ENCODE measurements at regions not wholly inside any gene's neighbourhood (a gene's known extent, or its start where the extent isn't known, plus 50 kb on each side); places are given as distances from the start of the nearest gene placed in this dataset.
"Not testable (repeated sequence)": the region's sequence is repeated elsewhere in the genome, so short reads cannot be mapped to it uniquely, and the experiment has no call there.

DNA sequence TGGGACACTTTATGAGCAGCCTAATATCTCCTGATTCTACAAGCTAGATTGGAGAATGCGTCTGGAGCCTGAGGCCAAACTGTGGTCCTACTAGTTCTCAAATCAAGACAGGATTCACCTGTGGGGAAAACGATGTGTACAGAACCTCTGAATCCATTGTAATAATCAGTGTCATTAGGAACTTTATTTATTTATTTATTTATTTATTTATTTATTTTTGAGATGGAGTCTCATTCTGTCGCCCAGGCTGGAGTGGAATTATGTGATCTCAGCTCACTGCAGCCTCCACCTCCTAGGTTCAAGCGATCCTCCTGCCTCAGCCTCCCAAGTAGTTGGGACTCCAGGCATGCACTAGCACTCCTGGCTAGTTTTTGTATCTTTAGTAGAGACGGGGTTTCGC is 52.6 kb upstream of the KIF26B start:
- DNase-seq (ENCODE audit: low read depth): not testable (repeated sequence)

GRCh38 chr1:245099401-245099800 is 55.4 kb upstream of the KIF26B start:
- no peak for DNase-seq (ENCODE audit: low read depth)

DNA sequence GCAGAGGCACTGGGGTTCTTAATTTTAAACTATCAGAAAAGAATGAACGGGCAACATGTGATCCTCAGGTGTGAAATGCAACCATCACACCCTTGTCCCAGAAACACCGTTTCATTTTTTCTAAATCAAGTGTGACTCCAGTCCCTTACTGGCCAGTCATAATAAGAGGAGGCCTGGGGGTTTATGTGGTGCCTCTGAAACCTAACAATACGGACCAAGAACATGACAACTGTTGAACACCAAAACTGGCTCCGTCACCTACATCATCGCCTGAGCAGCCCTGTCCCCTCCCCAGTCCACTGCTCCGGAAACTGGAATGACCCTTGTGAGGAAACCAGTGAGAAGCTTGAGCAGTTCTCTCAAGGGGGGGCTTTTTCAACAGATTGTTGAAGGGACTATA is 55.9 kb upstream of the KIF26B start:
- no peak for DNase-seq (ENCODE audit: low read depth)

GRCh38 chr1:245096311-245097066 is 58.3 kb upstream of the KIF26B start:
- no peak for DNase-seq (ENCODE audit: low read depth)

- DNase-seq (ENCODE audit: low read depth): no peak
Measured at GRCh38 chr1:245095903-245096302, 58.9 kb upstream of the KIF26B start.

- DNase-seq (ENCODE audit: low read depth): no peak
Measured at GRCh38 chr1:245094954-245095353, 59.8 kb upstream of the KIF26B start.

- no peak for DNase-seq (ENCODE audit: low read depth)
Measured at GRCh38 chr1:245094092-245094491, 60.7 kb upstream of the KIF26B start.

DNA sequence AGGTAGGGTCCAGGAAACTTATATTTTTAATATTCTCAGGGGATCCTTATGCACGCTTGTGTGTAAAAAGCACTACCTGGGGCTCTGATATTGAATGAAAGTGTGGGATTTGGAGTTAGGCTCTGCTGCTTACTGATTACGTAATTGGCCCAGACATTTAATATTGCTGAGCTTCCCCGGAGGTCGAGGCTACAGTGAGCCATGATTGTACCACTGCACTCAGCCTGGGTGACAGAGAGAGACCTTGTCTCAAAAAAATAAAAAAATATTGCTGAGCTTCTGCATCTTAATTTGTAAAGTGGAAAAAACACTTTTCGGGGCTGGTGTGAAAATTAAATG is 62.2 kb upstream of the KIF26B start:
- DNase-seq (ENCODE audit: low read depth): no peak

GRCh38 chr1:245091818-245092637 is 62.8 kb upstream of the KIF26B start:
- no peak for DNase-seq (ENCODE audit: low read depth)

GRCh38 chr1:245091171-245091621 is 63.6 kb upstream of the KIF26B start:
- DNase-seq (ENCODE audit: low read depth): no peak

DNA sequence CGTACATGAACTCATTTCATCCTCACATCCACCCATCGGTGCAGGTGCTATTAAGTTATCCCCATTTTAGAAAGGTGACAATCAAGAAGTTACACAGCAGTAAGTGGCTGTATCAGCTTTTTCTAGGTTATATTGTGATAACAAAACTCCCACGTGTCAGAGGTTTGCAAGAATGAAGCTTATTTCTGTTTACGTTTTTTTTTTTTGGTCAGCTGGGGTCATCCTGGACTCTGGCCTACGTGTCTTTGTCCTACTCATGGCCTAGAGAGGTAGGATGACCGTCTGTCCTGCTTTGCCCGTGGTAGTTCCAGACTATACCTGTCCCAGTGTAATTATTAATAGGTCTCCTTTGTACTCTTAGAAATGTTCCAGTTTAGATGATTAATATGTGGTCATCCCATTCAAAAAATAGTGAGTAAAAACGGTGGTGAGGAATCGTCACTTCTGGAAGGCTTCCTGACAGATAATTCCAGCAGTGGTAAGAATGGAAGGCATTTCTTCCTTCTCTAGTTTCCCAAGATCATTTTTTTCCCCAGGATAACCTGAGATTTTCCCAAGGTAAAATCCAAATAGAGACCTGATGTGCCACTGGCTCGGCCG is 64.2 kb upstream of the KIF26B start:
- DNase-seq (ENCODE audit: low read depth): no peak

DNA sequence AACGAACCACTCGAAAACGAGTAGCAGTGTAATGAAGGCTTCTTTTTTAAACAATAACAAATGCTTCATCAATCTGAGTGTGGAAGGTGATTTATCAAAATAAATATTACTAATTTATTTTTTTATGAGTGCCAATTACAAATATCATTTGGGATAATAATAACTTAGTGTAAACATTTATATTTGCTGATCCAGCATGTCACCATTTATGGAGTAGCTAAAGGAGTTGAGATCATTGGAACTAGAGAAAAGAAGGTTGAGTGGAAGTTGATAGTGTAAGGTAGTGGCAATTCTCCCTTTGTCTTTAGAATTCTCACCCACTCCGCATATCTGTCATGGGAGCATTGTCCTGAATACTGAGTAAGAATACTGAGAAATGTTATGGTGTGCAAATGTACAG is 67.1 kb upstream of the KIF26B start:
- DNase-seq (ENCODE audit: low read depth): no peak

DNA sequence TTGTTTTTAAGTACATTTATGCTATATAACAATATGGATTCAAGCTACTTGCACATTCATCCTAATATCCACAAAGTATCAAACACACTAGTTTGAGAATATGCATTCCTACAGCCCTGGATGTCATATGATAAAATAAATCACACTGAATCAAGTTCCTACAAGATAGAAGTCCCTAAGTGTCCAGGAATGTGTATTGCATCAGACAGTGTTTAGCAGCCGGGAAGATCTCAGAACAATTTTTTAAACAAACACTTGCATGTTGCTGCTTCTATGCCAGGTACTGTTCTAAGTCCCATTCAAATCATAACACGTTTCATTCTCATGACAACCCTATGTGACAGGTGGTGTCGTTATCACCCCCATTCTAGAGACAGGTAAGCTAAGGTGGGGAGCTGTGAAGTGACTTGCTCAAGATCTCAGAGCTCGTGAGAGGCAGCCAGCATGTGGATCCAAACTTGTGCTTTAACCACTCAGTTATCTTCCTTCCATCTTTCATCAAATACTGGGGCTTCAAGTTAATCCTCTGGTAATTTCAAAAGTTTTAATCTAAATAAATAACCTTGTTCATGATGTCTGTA is 68.3 kb upstream of the KIF26B start:
- no peak for DNase-seq (ENCODE audit: low read depth)

GRCh38 chr1:245085508-245086095 is 69.2 kb upstream of the KIF26B start:
- no peak for DNase-seq (ENCODE audit: low read depth)

DNA sequence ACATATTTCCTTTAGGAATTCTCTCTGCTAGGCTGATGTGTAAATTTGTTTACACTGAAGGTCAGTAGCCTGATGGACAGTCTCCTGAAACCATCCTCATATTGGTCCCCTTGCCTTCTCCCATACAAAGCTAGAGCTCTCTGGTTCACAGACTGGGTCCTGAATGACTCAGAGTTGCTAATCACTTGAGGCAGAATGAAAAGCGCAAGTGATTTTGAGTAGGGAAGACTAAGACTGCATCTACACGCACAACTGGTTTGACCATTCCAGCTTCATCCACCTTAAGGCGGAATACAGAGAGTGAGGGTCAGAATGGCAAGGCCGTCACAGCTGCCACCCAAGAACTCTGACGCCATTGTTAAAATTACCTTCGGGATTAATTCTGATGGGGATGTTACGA is 70.2 kb upstream of the KIF26B start:
- DNase-seq (ENCODE audit: low read depth): no peak

DNA sequence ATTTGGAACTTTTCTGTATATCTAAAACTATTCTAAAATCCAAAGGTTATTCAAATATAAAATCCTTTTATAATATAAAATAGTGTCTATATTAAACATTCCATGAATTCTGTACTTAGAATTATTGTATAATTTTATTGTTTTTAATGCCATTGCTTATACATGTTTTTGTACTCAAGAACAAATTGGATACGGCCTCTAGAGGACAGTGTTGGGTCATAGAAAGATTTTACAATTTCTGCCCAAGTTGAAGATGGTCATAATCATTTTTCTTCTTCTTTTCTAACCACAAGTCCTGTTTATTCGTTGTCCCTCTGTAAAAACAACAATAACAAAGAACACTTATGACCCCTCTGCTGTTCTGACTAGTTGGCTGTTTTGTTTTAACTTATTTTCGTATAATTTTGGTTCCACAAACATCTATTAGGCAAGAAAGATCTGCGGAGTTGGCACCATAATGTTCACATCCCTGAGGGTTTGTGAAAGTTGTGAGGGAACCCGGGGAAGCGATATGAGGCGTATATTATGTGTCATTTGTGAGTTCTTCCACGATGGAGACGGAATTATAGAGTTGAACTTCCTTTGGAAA is 75.7 kb upstream of the KIF26B start:
- DNase-seq (ENCODE audit: low read depth): no peak

DNA sequence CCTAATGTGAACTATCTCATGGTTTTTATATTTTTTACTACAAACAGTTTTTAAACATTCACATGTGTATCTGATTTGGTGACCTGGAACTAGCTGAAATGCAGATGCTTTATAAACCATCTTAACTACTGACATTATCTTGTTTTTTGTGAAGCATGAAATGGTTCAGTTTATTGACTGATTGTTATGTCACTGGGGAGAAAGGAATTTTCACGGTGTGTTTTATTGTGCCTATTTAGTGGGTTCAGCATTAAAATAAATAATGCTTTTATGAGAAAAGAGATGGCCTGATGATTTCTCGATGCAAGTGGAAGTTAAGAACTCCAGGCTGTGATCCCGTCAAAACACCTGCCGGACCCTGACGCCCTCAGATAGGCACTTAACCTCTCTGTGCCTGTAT is 79.9 kb upstream of the KIF26B start:
- DNase-seq (ENCODE audit: low read depth): no peak

DNA sequence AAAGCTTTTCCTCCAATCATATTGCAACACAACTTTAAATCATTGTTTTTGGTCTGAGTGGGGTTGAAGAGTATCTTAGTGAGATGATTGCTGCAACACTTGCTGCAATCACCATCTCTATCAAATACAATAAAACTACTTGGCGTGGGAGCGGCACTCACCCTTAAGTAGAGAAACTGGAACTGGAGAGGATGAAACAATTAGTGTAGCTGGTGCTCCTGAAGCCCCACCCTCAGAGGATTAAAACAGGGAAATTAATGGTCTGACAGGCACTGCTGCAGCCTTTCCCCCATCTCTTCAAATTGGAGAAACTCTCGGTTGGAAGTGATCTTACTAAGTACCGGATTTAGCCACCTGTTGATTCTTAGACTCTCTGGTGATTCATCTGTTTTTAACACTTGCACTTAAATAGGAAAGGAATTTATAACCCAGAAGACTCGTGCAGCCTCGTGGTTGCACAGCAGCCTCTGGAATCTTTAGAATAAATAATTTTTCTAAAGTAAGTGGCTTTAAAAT is 80.5 kb upstream of the KIF26B start:
- DNase-seq (ENCODE audit: low read depth): no peak

DNA sequence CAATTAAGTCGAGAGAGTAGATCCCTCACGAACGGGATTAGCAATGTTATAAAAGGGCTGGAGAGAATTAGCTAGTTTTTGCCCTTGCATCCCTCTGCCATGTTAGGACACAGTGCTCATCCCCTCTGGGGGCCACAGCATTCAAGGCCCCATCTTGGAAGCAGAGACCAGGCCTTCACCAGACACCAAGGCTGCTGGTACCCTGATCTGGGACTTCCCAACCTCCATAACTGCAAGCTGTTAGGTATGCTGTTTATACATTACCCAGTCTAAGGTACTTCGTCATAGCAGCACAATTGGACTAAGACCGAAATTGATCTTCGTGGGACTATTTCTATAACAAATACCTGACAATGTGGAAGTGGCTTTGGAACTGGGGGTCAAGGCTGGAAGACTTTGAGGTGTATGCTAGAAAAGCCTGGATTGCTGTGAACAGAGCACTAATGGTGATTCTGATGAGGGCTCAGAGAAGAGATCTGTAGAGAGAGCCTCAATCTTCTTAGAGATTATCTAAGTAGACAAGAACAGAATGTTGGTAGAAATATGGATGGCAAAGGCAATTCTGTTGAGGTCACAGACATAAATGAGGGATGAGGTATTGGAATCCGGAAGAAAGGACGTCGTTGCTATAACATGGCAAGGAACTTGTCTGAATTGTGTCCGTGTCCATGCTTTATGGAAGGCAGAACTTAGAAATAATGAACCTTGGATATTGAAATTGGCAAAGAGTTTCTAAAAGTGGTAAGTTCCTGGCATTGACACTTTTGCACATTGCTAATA is 83.8 kb upstream of the KIF26B start:
- no peak for DNase-seq (ENCODE audit: low read depth)

DNA sequence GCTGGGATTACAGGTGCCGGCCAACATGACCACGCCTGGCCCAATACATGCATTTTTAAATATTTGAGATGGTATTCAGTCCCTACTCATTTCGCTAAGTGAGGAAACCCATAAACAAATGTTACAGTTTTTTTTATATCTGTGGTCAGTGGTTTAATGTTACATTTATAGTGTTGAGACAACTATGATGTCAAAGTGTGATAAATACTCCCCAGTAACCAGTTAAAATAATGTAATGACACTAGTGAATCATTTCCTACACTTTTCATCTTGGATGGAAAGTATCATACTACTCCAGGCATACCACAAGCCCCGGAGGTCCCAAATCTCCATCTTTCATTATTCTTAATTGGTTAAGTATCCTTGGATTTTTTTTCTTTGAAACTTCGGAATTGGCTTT is 87.5 kb upstream of the KIF26B start:
- DNase-seq (ENCODE audit: low read depth): no peak

DNA sequence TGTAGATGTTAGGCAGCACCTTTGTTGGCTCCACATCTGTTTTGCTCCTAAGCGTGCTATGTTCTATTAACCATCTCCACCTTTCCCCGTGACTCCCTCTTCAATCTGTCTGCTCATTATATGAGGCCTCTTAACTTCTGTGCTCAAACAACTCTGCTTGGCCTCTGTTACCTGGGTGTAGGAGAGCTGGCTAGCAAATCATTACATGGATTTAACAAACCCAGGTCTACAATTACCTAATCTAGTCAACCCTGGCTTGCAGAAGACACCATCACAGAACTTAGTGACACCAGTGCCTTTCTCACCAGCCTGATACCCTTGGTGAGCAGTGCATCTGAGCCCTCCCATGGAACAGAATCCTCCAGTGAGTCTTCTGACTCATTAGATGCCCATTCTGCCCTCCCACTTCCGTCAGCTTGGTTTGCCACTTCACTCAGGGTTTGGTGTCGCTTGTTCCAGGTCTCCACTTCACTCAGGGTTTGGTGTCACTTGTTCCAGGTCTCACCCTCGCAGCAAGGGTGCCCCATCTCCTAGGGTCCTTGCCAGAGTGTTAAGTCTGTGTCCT is 92.0 kb upstream of the KIF26B start:
- DNase-seq (ENCODE audit: low read depth): no peak
